ENCODE measurements at regions not wholly inside any gene's neighbourhood (a gene's known extent, or its start where the extent isn't known, plus 50 kb on each side); places are given as distances from the start of the nearest gene placed in this dataset.

- no peak for TF ChIP-seq POLR2AphosphoS5 (IDR thresholded peaks at IDR 0.05; ENCODE audit: low read depth, low read length)
- TF ChIP-seq, protein P1, sequence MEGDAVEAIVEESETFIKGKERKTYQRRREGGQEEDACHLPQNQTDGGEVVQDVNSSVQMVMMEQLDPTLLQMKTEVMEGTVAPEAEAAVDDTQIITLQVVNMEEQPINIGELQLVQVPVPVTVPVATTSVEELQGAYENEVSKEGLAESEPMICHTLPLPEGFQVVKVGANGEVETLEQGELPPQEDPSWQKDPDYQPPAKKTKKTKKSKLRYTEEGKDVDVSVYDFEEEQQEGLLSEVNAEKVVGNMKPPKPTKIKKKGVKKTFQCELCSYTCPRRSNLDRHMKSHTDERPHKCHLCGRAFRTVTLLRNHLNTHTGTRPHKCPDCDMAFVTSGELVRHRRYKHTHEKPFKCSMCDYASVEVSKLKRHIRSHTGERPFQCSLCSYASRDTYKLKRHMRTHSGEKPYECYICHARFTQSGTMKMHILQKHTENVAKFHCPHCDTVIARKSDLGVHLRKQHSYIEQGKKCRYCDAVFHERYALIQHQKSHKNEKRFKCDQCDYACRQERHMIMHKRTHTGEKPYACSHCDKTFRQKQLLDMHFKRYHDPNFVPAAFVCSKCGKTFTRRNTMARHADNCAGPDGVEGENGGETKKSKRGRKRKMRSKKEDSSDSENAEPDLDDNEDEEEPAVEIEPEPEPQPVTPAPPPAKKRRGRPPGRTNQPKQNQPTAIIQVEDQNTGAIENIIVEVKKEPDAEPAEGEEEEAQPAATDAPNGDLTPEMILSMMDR (IDR thresholded peaks at IDR 0.05), result no peak
Observed at GRCh38 chr9:28518439-28518838, 945.2 kb upstream of the C9orf72 start.
